C4-2B (cell line): ENCODE measurements at regions not wholly inside any gene's neighbourhood (a gene's known extent, or its start where the extent isn't known, plus 50 kb on each side); places are given as distances from the start of the nearest gene placed in this dataset.

Experiments used
- CTCF ChIP-seq: fragments of 450-650 bp; conservative IDR thresholded peaks from 2 replicates; pipeline ENCODE4 v1.5.1; 2017; ENCODE audit warnings: mild to moderate bottlenecking
- ZFX ChIP-seq: fragments of 450-650 bp; IDR thresholded peaks from 2 replicates; pipeline ENCODE4 v1.6.1; 2017

- TF ChIP-seq CTCF (no peak), ZFX (no peak)
Observed at GRCh38 chr7:118627467-118627866, 403.0 kb downstream of the ANKRD7 start.
